ENCODE measurements at regions not wholly inside any gene's neighbourhood (a gene's known extent, or its start where the extent isn't known, plus 50 kb on each side); places are given as distances from the start of the nearest gene placed in this dataset.

DNA sequence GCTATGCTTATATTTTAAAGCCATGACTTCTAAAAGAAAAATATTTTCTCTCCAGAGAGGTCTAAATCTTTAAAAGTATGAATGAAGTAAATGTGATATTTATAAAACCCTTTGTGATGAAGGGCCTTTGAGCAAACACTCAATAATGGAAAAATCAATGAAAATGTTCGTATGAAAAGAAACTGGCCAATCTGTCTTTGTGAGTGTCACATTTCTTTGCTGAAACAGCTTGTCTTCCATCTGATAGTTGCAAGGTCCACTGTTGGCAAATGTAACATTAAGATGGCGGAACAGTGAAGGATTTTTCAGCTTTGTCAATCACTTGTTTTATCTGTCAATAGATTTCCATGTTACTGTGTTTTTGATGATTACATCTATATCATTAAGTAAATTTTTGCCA lies 162.9 kb upstream of the GATA6 start:
- Mint-ChIP-seq H3K27ac (no peak overlapping the region), H3K36me3 (ENCODE audit: insufficient read depth) (no peaks in the 10 kb centered on the region), H3K27me3 (peaks cover 0 to 10% of the 10 kb centered on the region in 2 donors), H3K4me1 (ENCODE audit: low read depth in 2 of 2) (no peaks in the 10 kb centered on the region), H3K9me3 (no peaks in the 10 kb centered on the region), H3K4me3 (no peak overlapping the region)
- ATAC-seq (replicated peaks) (no peak), DNase-seq (no peak)

DNA sequence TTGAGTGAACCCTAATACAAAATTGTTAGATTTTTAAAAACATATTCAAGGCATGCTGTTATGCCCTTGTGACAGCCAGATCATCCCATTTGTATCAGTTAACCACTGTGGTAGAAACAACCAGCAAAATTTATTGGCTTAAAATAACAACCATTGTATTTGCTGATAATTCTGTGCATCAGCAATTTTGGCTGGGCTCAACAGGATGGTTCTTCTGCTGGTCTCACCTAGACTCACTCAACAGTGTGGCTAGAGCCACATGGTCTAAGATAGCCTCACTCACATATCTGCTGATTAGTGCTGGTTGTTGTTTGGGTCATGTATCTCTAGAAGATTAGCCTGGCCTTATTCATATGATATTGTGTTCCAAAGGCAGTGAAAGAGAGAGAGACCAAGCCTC lies 160.1 kb upstream of the GATA6 start:
- Mint-ChIP-seq H3K27me3 (peaks cover 0 to 15% of the 10 kb centered on the region in 2 donors), H3K27ac (no peak overlapping the region), H3K4me3 (no peak overlapping the region), H3K4me1 (ENCODE audit: low read depth in 2 of 2) (no peaks in the 10 kb centered on the region), H3K36me3 (ENCODE audit: insufficient read depth) (no peaks in the 10 kb centered on the region), H3K9me3 (peaks cover 0 to 8% of the 10 kb centered on the region in 2 donors)
- DNase-seq (no peak), ATAC-seq (replicated peaks) (no peak)

DNA sequence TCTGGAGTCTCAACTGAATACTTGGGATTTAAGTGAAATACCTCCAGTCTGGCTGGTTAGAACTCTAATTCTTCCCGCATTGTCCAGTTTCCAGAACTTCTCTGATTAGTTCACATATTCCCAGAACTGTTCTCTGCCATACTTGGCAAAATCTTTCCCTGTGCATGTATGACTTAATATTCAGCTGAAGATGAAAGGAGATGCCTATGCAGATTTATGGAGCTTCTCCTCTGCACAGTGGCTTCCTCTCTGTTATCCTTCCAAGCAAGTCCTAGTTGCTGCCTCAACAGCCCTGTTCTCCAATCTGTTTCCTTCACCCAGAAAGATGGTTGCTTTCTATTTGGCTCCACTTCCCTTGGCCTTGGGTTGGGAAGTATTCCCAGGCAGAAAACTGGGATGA lies 155.4 kb upstream of the GATA6 start:
- H3K27me3 Mint-ChIP-seq: peaks cover 0 to 20% of the 10 kb centered on the region in 2 donors
- no peak overlapping the region for H3K27ac Mint-ChIP-seq
- peaks cover 0 to 8% of the 10 kb centered on the region in 2 donors for H3K9me3 Mint-ChIP-seq
- no peaks in the 10 kb centered on the region for H3K36me3 Mint-ChIP-seq (ENCODE audit: insufficient read depth)
- H3K4me1 Mint-ChIP-seq (ENCODE audit: low read depth in 2 of 2): no peaks in the 10 kb centered on the region
- no peak for ATAC-seq (replicated peaks)
- DNase-seq: no peak
- no peak overlapping the region for H3K4me3 Mint-ChIP-seq

DNA sequence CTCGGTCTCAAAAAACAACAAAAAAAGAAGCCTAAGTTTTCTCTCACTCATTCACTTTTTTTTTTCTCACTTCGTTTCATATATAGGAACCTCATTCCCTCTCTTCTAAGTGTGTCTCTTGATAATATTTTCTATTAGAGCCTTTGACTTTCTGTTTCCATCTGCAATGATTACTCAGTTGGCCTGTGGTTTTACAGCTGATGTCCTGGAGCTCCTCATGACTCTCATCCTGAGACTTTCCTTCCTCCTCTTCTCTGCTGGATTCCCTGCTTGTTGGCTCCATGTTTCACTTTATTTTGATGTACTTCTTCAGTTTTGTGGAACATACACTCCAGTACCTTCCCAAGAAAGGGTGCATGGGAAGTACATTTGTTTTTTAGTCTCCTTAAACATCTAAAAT lies 154.2 kb upstream of the GATA6 start:
- H3K9me3 Mint-ChIP-seq: peaks cover 0 to 8% of the 10 kb centered on the region in 2 donors
- H3K27me3 Mint-ChIP-seq: peaks cover 0 to 20% of the 10 kb centered on the region in 2 donors
- no peaks in the 10 kb centered on the region for H3K36me3 Mint-ChIP-seq (ENCODE audit: insufficient read depth)
- no peaks in the 10 kb centered on the region for H3K4me1 Mint-ChIP-seq (ENCODE audit: low read depth in 2 of 2)
- DNase-seq: no peak
- no peak overlapping the region for H3K4me3 Mint-ChIP-seq
- no peak for ATAC-seq (replicated peaks)
- no peak overlapping the region for H3K27ac Mint-ChIP-seq

DNA sequence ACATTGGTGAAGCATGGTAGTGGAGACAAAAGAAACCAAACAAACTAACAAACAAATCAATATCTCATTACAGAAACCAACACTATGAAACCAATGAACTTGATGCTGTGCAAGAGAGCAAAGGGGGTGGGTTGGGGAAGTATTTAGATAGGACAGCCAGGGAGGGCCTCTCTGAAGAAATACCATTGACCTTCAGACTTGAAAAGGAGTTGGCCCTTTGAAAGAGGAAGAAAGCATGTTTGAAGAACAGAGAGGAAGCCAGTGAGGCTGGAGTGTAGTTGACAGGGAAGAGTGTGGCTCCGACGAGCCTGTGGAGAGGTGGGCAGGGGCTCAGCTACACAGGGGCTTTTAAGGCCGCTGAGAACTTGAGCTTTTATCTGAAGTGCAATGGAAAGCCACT lies 151.0 kb upstream of the GATA6 start:
- Mint-ChIP-seq H3K27ac (no peak overlapping the region), H3K36me3 (ENCODE audit: insufficient read depth) (no peaks in the 10 kb centered on the region), H3K4me3 (no peak overlapping the region), H3K9me3 (peaks cover 0 to 6% of the 10 kb centered on the region in 2 donors), H3K4me1 (ENCODE audit: low read depth in 2 of 2) (no peaks in the 10 kb centered on the region), H3K27me3 (peaks cover 0 to 11% of the 10 kb centered on the region in 2 donors)
- no peak for ATAC-seq (replicated peaks)
- no peak for DNase-seq

DNA sequence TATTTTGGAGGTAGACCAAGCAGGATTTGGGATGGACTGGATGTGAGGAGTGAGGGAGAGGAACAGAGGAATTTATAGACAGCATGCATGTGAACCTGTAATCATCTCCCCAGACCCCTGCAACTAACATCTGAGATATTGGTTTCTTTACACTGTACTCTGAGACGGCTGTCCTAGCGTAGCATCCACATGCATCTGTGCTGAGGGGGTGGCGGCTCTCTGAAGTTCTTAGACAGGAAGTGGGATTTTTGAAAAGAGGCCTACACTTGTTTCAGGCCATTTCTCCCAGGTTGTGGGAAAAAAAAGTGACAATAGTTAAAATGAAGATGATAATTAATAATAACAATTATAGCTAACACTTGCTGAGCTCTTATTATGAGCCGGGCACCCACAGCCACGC lies 150.2 kb upstream of the GATA6 start:
- ATAC-seq (replicated peaks) (no peak), DNase-seq (no peak)
- Mint-ChIP-seq H3K27me3 (peaks cover 0 to 5% of the 10 kb centered on the region in 2 donors), H3K4me3 (no peak overlapping the region), H3K27ac (no peak overlapping the region), H3K9me3 (no peaks in the 10 kb centered on the region), H3K36me3 (ENCODE audit: insufficient read depth) (no peaks in the 10 kb centered on the region), H3K4me1 (ENCODE audit: low read depth in 2 of 2) (no peaks in the 10 kb centered on the region)

DNA sequence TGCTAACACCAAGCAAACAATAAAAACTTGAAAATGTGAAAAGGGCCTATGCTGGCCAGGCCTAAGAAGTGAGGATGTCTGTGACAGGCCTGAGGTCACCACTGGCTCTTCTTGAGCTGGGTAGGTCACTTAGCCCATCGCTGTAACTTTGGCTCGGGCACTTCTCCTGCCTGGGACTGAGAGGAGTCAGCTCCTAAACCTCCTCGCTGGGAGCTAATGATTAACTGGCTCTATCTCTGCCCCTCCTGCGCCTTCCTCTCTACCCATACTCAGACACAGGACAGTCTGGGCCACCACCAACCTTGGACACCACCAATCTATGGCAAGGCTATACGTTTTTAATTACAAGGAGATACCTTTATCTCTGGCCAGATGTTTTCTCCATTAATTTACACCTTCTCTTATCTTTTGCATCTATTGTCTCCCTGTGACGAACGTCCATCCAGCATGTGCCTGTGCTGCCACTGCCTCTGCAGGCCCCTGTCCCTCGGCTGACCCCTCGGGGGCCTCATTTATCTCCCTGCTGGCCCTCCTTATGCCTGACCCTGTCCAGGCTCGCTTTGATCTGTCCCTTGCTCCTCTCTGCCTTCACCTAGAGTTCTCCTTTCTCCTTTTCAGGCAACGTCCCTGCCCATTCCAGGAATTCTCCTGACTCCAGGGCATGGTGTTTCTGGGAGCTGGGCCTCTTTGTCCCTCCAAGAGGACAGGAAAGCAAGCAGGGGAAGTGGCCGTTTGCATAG lies 149.1 kb upstream of the GATA6 start:
- Mint-ChIP-seq H3K9me3 (no peaks in the 10 kb centered on the region), H3K27me3 (peaks cover 0 to 2% of the 10 kb centered on the region in 2 donors), H3K36me3 (ENCODE audit: insufficient read depth) (no peaks in the 10 kb centered on the region), H3K4me1 (ENCODE audit: low read depth in 2 of 2) (no peaks in the 10 kb centered on the region), H3K4me3 (no peak overlapping the region), H3K27ac (no peak overlapping the region)
- ATAC-seq (replicated peaks) (no peak), DNase-seq (no peak)

DNA sequence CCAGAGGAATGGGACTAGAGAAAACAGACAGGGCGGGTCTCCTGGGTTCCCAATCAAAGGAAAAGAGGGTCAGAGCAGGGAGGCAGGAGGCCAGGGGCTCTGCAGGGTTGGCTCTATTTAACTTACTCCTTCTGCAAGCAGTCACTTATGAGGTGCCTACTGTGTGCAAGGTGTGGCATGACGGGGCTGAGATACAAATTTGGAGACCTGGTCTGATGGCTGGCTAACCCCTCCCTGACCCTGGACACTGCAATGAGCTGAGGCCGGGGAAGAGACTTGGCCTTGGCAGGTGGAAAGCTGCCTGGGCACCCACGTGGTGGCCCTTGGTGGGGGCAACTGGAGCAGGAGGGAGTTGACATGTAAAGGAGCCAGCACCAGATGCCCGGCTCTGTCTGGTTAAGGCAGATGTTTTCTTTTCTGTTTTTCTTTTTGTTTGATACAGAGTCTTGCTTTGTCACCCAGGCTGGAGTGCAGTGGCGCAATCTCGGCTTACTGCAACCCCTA lies 148.5 kb upstream of the GATA6 start:
- DNase-seq (no peak), ATAC-seq (replicated peaks) (no peak)
- Mint-ChIP-seq H3K4me3 (no peak overlapping the region), H3K27me3 (no peaks in the 10 kb centered on the region), H3K9me3 (no peaks in the 10 kb centered on the region), H3K4me1 (ENCODE audit: low read depth in 2 of 2) (no peaks in the 10 kb centered on the region), H3K27ac (no peak overlapping the region), H3K36me3 (ENCODE audit: insufficient read depth) (no peaks in the 10 kb centered on the region)

DNA sequence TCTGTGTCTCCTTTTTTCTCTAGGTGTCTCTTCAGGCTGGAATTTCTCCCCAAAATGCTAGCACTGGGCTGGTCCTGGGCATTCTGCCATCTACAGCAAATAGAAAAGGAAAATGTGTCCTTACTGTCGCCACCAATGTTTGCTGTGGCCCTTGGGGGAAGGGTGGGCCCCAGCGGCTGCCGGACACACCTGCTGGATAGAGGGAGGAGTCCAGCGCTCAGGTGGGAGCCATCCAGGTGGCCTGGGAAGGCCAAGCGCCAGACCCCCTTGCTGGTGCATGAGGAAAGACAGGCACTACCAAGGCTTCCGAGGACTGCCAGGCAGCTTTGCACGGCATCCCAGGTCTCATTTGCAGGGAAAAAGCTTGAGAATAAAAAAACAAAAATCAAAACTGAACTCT lies 147.7 kb upstream of the GATA6 start:
- H3K4me3 Mint-ChIP-seq: no peak overlapping the region
- H3K9me3 Mint-ChIP-seq: no peaks in the 10 kb centered on the region
- H3K27ac Mint-ChIP-seq: no peak overlapping the region
- peaks cover 0 to 6% of the 10 kb centered on the region in 2 donors for H3K27me3 Mint-ChIP-seq
- no peaks in the 10 kb centered on the region for H3K36me3 Mint-ChIP-seq (ENCODE audit: insufficient read depth)
- no peaks in the 10 kb centered on the region for H3K4me1 Mint-ChIP-seq (ENCODE audit: low read depth in 2 of 2)
- ATAC-seq (replicated peaks) (no peak), DNase-seq (no peak)

DNA sequence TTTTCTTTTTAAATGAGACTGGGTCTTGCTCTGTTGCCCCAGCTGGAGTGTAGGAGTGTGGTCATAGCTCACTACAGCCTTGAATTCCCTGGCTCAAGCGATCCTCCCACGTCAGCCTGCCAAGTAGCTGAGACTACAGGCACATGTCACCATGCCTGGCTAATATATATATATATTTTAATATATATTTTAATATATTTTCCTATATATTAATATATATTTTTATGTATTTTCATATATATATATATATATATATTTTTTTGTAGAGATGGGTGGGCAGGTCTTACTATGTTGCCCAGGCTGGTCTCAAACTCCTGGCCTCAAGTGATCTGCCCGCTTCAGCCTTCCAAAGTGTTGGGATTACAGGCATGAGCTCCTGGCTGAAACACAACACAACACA lies 144.5 kb upstream of the GATA6 start:
- peaks cover 4 to 16% of the 10 kb centered on the region in 2 donors for H3K27me3 Mint-ChIP-seq
- ATAC-seq (replicated peaks) (no peak), DNase-seq (no peak)
- H3K4me1 Mint-ChIP-seq (ENCODE audit: low read depth in 2 of 2): no peaks in the 10 kb centered on the region
- H3K27ac Mint-ChIP-seq: no peak overlapping the region
- no peaks in the 10 kb centered on the region for H3K36me3 Mint-ChIP-seq (ENCODE audit: insufficient read depth)
- no peaks in the 10 kb centered on the region for H3K9me3 Mint-ChIP-seq
- H3K4me3 Mint-ChIP-seq: no peak overlapping the region

DNA sequence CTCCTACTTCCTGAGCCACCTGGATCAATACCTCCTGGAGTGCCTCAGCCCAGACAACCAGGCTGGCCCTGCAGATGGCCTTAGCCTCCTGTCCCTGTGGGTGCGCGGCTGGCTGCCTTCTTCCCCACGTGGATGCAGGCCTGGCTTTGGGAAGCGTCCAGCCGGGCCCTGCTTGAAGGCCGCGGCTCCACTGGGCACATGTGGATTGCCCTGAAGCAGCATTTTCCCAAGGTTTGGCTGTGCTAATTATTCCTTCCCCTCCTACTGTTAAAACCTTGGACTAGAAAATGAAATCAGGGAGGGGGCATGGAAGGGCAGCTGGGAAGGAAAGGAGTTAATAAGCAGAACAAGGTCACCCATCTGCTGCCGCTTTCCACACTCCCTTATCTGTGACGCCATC lies 143.0 kb upstream of the GATA6 start:
- Mint-ChIP-seq H3K27ac (no peak overlapping the region), H3K27me3 (peaks cover 8 to 16% of the 10 kb centered on the region in 2 donors), H3K4me3 (no peak overlapping the region), H3K36me3 (ENCODE audit: insufficient read depth) (no peaks in the 10 kb centered on the region), H3K9me3 (no peaks in the 10 kb centered on the region), H3K4me1 (ENCODE audit: low read depth in 2 of 2) (no peaks in the 10 kb centered on the region)
- ATAC-seq (replicated peaks) (no peak), DNase-seq (no peak)

DNA sequence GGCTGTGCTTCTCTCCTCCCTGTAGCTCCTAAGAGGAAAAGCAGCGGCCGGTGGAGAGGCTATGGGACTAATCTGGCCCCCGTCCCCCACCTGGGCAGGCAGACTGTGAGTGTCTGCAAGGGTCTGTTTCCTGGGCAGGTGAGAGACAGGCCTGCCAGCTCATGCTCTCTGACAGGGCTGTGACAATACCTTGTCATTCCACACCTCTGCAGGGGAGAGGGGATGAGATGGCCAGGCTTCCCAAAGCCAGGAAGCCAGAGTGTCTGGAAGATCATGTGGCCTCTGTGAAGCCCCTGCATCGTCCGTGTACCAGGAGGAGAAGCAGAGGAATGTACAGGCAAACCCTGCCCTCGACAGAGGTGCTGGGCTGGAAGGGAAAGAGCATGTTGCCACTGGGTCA lies 142.5 kb upstream of the GATA6 start:
- no peaks in the 10 kb centered on the region for H3K9me3 Mint-ChIP-seq
- no peak for DNase-seq
- ATAC-seq (replicated peaks): no peak
- no peaks in the 10 kb centered on the region for H3K4me1 Mint-ChIP-seq (ENCODE audit: low read depth in 2 of 2)
- H3K27me3 Mint-ChIP-seq: peaks cover 8 to 16% of the 10 kb centered on the region in 2 donors
- H3K27ac Mint-ChIP-seq: no peak overlapping the region
- H3K4me3 Mint-ChIP-seq: no peak overlapping the region
- no peaks in the 10 kb centered on the region for H3K36me3 Mint-ChIP-seq (ENCODE audit: insufficient read depth)

DNA sequence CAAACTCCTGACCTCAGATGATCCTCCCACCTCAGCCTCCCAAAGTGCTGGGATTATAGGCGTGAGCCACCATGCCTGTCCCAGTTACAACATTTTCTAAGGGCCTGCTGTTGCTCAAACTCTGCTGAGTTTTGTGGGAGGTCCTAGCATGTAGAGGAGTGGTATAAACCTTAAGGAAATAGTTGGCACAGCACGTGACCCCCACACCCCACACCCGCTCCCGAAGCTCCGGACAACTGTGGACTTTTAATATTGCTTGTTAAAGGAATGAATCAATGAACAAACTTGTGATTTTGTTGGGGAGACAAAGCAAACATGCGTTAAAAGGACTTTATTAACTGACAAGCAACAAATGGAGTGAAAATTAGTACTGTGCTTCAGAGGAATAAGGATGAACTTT lies 137.8 kb upstream of the GATA6 start:
- no peak overlapping the region for H3K4me3 Mint-ChIP-seq
- no peak for DNase-seq
- no peaks in the 10 kb centered on the region for H3K4me1 Mint-ChIP-seq (ENCODE audit: low read depth in 2 of 2)
- ATAC-seq (replicated peaks): no peak
- peaks cover 20 to 29% of the 10 kb centered on the region in 2 donors for H3K27me3 Mint-ChIP-seq
- no peak overlapping the region for H3K27ac Mint-ChIP-seq
- H3K9me3 Mint-ChIP-seq: no peaks in the 10 kb centered on the region
- no peaks in the 10 kb centered on the region for H3K36me3 Mint-ChIP-seq (ENCODE audit: insufficient read depth)

DNA sequence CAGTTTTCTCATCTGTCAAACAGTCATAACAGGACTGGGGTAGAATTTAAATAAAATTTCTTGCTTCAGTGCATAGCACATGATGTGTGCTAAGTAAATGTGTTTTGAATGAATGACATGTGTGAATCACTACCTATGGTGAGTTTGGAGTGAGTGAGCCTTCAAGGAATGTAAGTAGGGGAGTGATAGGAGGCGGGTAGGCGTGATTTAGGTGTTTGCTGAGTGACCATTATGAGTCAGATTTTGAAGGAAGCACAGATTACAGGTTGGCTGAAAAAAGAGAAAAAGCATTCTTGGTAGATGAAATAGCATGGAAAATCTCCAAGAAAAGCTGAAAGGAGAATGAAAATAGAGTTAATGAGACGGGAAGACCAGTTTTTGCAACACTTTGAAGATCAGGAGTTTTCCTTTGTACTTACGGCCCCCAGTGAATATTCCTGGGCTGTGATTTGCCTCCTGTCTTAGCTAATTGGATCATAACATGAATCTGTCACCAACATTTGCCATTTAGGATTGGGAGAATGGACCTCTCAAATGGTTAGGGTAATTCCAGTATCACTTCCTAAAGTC lies 136.9 kb upstream of the GATA6 start:
- H3K36me3 Mint-ChIP-seq (ENCODE audit: insufficient read depth): no peaks in the 10 kb centered on the region
- no peaks in the 10 kb centered on the region for H3K9me3 Mint-ChIP-seq
- H3K27me3 Mint-ChIP-seq: peaks cover 20 to 24% of the 10 kb centered on the region in 2 donors
- DNase-seq (no peak), ATAC-seq (replicated peaks) (no peak)
- no peaks in the 10 kb centered on the region for H3K4me1 Mint-ChIP-seq (ENCODE audit: low read depth in 2 of 2)
- H3K27ac Mint-ChIP-seq: no peak overlapping the region
- H3K4me3 Mint-ChIP-seq: no peak overlapping the region

All from effector memory CD8-positive, alpha-beta T cell (primary cell).